ENCODE measurements at regions not wholly inside any gene's neighbourhood (a gene's known extent, or its start where the extent isn't known, plus 50 kb on each side); places are given as distances from the start of the nearest gene placed in this dataset.

DNA sequence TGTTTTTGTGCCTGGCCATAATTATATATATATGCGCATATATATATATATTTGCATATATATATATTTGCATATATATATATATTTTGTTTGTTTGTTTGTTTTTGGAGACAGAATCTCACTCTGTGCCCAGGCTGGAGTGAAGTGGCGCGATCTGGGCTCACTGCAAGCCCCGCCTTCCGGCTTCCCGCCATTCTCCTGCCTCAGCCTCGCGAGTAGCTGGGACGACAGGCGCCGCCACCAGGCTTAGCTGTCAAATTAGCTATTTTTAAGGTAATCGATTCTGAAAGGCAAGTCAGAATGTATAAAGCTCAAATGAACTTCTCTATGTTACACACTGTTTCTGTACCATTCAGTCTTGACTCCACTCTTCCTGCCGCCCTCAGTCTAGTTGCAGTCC lies 273.3 kb downstream of the TRIML1 start:
- TF ChIP-seq CTCF (IDR thresholded peaks at IDR 0.05 in 8 of 11, conservative IDR thresholded peaks at IDR 0.05 in 3 of 11): no peak
- TF ChIP-seq POLR2AphosphoS5 (IDR thresholded peaks at IDR 0.05): no peak
- TF ChIP-seq POLR2A (IDR thresholded peaks at IDR 0.05): no peak

Measured in spleen (tissue), 7 donors.